Prostate gland (tissue), 2 donors: ENCODE measurements at regions not wholly inside any gene's neighbourhood (a gene's known extent, or its start where the extent isn't known, plus 50 kb on each side); places are given as distances from the start of the nearest gene placed in this dataset.

Experiments
- POLR2A ChIP-seq: fragments of 450-650 bp; IDR thresholded peaks from one replicate; pipeline ENCODE4 v1.6.1; 2016; ENCODE audit warnings: antibody characterized with exemption, mild to moderate bottlenecking
- TF ChIP-seq, protein P1 (sequence below), 4 experiments: fragments of 200-600 bp in 2 of 4; fragments of 450-650 bp in 2 of 4; sonication (generic) in 2 of 4; IDR thresholded peaks; 1 replicate in 3 of 4; 2 replicates in 1 of 4; pipeline ENCODE4 v1.5.1; 2016 to 2019; ENCODE audit warnings: antibody characterized with exemption in 4 of 4, mild to moderate bottlenecking in 2 of 4, moderate library complexity in 2 of 4

DNA sequence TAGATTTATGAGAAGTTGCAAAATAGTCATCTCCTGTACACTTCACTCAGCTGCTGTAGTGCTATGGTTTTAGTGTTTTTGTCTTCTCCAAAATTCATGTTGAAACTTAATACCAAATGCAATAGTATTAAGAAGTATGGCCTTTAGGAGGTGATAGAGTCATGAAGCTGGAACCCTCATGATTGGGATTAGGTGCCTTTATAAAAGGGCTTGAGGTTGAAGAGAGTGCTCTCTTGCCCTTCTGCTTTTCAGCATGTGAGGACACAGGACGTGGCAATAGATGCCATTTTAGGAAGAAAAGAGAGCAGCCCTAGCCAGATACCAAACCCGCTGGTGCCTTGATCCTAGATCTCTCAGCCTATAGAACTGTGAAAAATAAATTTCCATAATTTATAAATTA, 87.6 kb downstream of the CTH start:
- TF ChIP-seq, protein P1, sequence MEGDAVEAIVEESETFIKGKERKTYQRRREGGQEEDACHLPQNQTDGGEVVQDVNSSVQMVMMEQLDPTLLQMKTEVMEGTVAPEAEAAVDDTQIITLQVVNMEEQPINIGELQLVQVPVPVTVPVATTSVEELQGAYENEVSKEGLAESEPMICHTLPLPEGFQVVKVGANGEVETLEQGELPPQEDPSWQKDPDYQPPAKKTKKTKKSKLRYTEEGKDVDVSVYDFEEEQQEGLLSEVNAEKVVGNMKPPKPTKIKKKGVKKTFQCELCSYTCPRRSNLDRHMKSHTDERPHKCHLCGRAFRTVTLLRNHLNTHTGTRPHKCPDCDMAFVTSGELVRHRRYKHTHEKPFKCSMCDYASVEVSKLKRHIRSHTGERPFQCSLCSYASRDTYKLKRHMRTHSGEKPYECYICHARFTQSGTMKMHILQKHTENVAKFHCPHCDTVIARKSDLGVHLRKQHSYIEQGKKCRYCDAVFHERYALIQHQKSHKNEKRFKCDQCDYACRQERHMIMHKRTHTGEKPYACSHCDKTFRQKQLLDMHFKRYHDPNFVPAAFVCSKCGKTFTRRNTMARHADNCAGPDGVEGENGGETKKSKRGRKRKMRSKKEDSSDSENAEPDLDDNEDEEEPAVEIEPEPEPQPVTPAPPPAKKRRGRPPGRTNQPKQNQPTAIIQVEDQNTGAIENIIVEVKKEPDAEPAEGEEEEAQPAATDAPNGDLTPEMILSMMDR (IDR thresholded peaks at IDR 0.05): no peak
- no peak for TF ChIP-seq POLR2A
